ENCODE measurements at regions not wholly inside any gene's neighbourhood (a gene's known extent, or its start where the extent isn't known, plus 50 kb on each side); places are given as distances from the start of the nearest gene placed in this dataset. TPM values are rescaled to one million over a fixed set of nuclear protein-coding genes. Genes with fewer than 3 reads are reported as not detected.

DNA sequence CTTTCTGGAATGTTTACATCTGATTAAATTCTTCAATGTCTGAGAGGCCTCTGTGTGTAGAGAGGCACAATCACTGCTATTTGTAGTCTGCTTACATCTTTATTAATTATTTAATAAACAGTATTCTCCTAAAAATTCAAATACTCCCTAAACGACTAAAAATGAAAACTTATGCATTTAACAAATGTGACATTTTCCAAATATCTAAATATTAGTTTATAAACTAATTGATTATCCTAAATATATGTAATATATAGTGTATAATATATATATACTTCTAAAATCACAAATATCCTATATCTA lies 57.7 kb upstream of the ZBED3 start:
- ATAC-seq (ENCODE audit: low FRiP score) (no peak), DNase-seq (ENCODE audit: low spot score) (no peak)
- TF ChIP-seq CTCF (IDR thresholded peaks at IDR 0.05), result no peak

- peak in 1 of 3 donors; percentile 49 for TF ChIP-seq CTCF (IDR thresholded peaks at IDR 0.05)
- ATAC-seq (ENCODE audit: low FRiP score) (peak; percentile 88), DNase-seq (ENCODE audit: low spot score) (peak; percentile 32)
Observed at GRCh38 chr5:77143998-77144836, 57.1 kb upstream of the ZBED3 start.

- no peak for TF ChIP-seq CTCF (IDR thresholded peaks at IDR 0.05)
- ATAC-seq (ENCODE audit: low FRiP score), result no peak
- no peak for DNase-seq (ENCODE audit: low spot score)
Observed at GRCh38 chr5:77140350-77140749, 53.3 kb upstream of the ZBED3 start.

GRCh38 chr5:77139001-77139400 lies 51.9 kb upstream of the ZBED3 start:
- DNase-seq (ENCODE audit: low spot score) (no peak), ATAC-seq (ENCODE audit: low FRiP score) (peak; percentile 84)
- TF ChIP-seq CTCF (IDR thresholded peaks at IDR 0.05), result no peak

Small RNA genes in the stretch of these regions (small RNA-seq; reads per million reads assigned to genes)
- gene HMGB1P35, result not detected

Data from omental fat pad (tissue), 3 donors.